ENCODE measurements at regions not wholly inside any gene's neighbourhood (a gene's known extent, or its start where the extent isn't known, plus 50 kb on each side); places are given as distances from the start of the nearest gene placed in this dataset.
"Not testable (repeated sequence)": the region's sequence is repeated elsewhere in the genome, so short reads cannot be mapped to it uniquely, and the experiment has no call there.

DNA sequence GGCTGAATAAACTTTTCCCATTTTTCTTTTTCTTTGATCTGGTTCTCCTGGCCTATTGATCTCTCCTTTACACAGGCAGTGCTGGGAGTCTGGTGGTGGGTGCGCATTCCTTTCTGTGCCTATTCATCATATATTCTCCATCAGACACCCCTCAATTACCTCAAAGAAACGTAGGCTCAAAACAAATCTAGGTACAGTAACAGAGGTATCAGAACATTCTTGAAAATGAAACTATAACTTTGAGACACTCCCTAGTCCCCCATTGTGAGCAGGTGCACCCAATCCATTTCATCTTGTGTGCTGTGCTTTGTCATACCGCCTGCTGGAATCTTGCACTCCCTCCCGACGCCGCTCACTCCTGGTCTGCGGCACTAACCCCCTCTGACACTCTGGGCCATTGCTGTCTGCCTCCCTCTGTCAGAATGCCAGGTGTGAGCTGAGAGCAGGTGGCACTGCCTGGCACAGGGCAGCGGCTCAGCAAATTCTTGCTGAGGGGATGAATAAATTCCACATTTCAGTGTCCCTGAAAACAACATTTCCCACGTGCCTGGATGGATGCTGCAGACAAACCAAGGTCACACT, 303.4 kb upstream of the EXOC2 start:
- intact Hi-C loops (cut with DNase I; ENCODE audit: low total_unique reads) = no loop called here

DNA sequence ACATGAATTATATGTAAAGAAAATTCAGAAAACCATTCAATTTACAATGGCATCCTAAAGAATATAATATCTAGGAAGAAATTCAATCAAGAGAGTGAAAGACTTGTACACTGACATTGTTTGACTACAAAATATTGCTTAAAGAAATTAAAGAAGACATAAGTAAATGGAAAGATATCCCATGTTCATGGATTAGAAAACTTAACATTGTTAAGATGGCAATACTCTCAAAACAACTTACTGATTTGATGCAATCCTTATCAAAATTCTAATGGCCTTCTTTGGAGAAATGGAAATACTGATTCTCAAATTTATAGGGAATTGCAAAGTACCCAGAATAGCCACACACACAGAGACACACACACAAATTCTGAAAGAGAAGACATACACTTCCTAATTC, 298.3 kb upstream of the EXOC2 start:
- no peaks in the 10 kb centered on the region for H3K4me1 ChIP-seq
- H3K4me3 ChIP-seq = no peak overlapping the region
- TF ChIP-seq POLR2AphosphoS5 (IDR thresholded peaks at IDR 0.05) (no peak), POLR2A (IDR thresholded peaks at IDR 0.05) (no peak)
- TF ChIP-seq, protein P1, sequence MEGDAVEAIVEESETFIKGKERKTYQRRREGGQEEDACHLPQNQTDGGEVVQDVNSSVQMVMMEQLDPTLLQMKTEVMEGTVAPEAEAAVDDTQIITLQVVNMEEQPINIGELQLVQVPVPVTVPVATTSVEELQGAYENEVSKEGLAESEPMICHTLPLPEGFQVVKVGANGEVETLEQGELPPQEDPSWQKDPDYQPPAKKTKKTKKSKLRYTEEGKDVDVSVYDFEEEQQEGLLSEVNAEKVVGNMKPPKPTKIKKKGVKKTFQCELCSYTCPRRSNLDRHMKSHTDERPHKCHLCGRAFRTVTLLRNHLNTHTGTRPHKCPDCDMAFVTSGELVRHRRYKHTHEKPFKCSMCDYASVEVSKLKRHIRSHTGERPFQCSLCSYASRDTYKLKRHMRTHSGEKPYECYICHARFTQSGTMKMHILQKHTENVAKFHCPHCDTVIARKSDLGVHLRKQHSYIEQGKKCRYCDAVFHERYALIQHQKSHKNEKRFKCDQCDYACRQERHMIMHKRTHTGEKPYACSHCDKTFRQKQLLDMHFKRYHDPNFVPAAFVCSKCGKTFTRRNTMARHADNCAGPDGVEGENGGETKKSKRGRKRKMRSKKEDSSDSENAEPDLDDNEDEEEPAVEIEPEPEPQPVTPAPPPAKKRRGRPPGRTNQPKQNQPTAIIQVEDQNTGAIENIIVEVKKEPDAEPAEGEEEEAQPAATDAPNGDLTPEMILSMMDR (IDR thresholded peaks at IDR 0.05) = no peak
- peaks cover 0 to 10% of the 10 kb centered on the region in 2 donors for H3K9me3 ChIP-seq
- DNase-seq (ENCODE audit: low spot score in 2 of 2) = no peak
- H3K36me3 ChIP-seq = no peaks in the 10 kb centered on the region
- no peak overlapping the region for H3K27ac ChIP-seq
- intact Hi-C loops (cut with DNase I; ENCODE audit: low total_unique reads) = no loop called here
- H3K27me3 ChIP-seq = peaks cover 0 to 10% of the 10 kb centered on the region in 2 donors

More for the DNA sequence above, 303.4 kb upstream of the EXOC2 start:
- Histone ChIP-seq H3K4me3 (no peak overlapping the region), H3K27ac (no peak overlapping the region), H3K27me3 (peaks cover 0 to 16% of the 10 kb centered on the region in 2 donors), H3K36me3 (no peaks in the 10 kb centered on the region), H3K9me3 (peaks cover 0 to 2% of the 10 kb centered on the region in 2 donors), H3K4me1 (no peaks in the 10 kb centered on the region)
- TF ChIP-seq POLR2AphosphoS5 (IDR thresholded peaks at IDR 0.05) (no peak), POLR2A (IDR thresholded peaks at IDR 0.05) (no peak)
- TF ChIP-seq, protein P1 (IDR thresholded peaks at IDR 0.05) = no peak
- no peak for DNase-seq (ENCODE audit: low spot score in 2 of 2)

DNA sequence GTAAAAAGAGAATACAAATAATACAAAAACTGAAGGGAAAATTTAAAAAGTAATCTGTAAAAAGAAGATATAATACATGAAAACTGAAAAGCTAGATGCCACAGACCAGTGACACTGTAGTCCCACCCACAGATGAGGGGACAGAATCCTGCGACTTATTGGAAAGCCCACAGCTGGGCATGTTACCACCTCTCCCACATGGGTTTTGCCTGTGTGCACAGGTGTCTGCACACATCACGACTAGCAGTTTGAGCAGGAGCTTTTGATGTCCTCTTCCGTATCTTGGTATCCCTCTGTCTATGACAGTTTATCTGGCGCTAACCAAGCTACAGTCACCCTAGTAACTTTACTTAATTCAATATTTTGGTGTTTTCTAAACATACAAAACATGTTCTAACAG, 291.1 kb upstream of the EXOC2 start:
- no peak for DNase-seq (ENCODE audit: low spot score in 2 of 2)
- intact Hi-C loops (cut with DNase I; ENCODE audit: low total_unique reads) = no loop called here
- no peak for TF ChIP-seq POLR2AphosphoS5 (IDR thresholded peaks at IDR 0.05)
- TF ChIP-seq, protein P1 (IDR thresholded peaks at IDR 0.05) = no peak
- no peak for TF ChIP-seq POLR2A (IDR thresholded peaks at IDR 0.05)
- no peak overlapping the region for H3K27ac ChIP-seq
- H3K4me1 ChIP-seq = no peaks in the 10 kb centered on the region
- H3K27me3 ChIP-seq = no peaks in the 10 kb centered on the region
- peaks cover 0 to 5% of the 10 kb centered on the region in 2 donors for H3K9me3 ChIP-seq
- H3K4me3 ChIP-seq = no peak overlapping the region
- no peaks in the 10 kb centered on the region for H3K36me3 ChIP-seq

DNA sequence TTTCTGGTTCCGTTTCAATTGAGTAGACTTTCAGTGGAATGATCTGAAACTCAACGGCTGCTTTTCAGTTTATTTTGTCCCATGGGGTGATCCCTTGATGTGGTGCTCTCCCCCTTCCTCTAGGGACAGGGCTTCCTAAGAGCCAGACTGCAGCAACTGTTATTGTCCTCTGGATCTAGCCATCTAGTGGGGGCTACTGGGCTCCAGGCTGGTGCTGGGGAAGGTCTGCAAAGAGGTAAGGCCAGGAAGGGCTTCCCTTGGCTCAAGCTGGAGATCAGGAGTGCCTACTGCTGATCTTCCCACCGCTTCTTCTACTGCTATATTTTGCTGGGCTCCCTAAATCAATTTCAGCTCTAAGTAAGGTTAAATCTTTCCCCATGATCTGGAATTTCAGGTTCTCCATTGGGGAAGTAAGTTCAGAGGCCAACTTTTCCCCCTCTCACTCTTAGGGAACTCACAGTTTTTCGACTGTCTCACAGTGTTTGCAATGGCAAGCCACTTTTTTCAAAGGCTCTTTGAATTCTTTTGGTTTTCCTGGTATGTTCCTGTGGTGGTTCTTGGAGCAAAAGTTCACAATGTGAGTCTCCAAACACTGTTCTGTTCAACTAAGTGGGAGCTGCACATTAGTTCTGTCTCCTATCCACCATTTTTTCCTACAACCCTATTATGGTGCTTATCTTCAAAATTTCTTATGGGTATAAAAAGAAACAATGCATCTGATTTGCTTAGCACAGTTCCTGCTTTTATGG, 286.2 kb upstream of the EXOC2 start:
- no peaks in the 10 kb centered on the region for H3K36me3 ChIP-seq

DNA sequence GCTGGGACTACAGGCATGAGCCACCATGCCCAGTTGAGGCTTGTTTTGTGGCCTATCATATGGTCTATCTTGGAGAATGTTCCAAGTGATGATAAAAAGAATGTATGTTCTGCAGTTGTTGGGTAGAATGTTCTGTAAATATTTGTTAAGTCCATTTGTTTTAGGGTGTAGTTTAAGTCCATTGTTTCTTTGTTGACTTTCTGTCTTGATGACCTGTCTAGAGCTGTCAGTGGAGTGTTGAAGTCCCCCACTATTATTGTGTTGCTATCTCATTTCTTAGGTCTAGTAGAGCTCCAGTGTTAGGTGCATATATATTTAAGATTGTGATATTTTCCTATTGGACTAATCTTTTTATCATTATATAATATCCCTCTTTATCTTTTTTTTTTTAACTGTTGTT, 284.3 kb upstream of the EXOC2 start:
- intact Hi-C loops (cut with DNase I; ENCODE audit: low total_unique reads); H3K27me3 ChIP-seq; H3K27ac ChIP-seq; DNase-seq (ENCODE audit: low spot score in 2 of 2); H3K4me1 ChIP-seq; H3K36me3 ChIP-seq; H3K4me3 ChIP-seq: not testable (repeated sequence)
- peaks cover 0 to 10% of the 10 kb centered on the region in 2 donors for H3K9me3 ChIP-seq

More for the DNA sequence above, 286.2 kb upstream of the EXOC2 start:
- no peak overlapping the region for H3K27ac ChIP-seq
- H3K4me1 ChIP-seq = no peaks in the 10 kb centered on the region
- intact Hi-C loops (cut with DNase I; ENCODE audit: low total_unique reads) = no loop called here
- H3K4me3 ChIP-seq = no peak overlapping the region
- TF ChIP-seq, protein P1 (IDR thresholded peaks at IDR 0.05) = no peak
- peaks cover 0 to 11% of the 10 kb centered on the region in 2 donors for H3K9me3 ChIP-seq
- DNase-seq (ENCODE audit: low spot score in 2 of 2) = no peak
- no peaks in the 10 kb centered on the region for H3K27me3 ChIP-seq

All from breast epithelium (tissue), 4 donors.